Transverse colon (tissue), 3 donors: ENCODE measurements at regions not wholly inside any gene's neighbourhood (a gene's known extent, or its start where the extent isn't known, plus 50 kb on each side); places are given as distances from the start of the nearest gene placed in this dataset.

Experiments
- CTCF ChIP-seq, 5 experiments: fragments of 200-600 bp in 3 of 5; fragments of 450-650 bp in 2 of 5; sonication (generic) in 3 of 5; IDR thresholded peaks; 1 replicate in 2 of 5; 2 replicates in 3 of 5; pipeline ENCODE4 v1.5.1; 2016 to 2017; ENCODE audit warnings: antibody characterized with exemption in 5 of 5, inconsistent platforms in 3 of 5, mild to moderate bottlenecking in 2 of 5, moderate library complexity in 1 of 5
- EP300 ChIP-seq: sonication (generic); formaldehyde crosslinking; IDR thresholded peaks from one replicate; pipeline ENCODE4 v1.6.1; 2017; ENCODE audit warnings: antibody characterized with exemption, low read depth
- POLR2A ChIP-seq: fragments of 450-650 bp; IDR thresholded peaks from one replicate; pipeline ENCODE4 v1.6.1; 2016; ENCODE audit warnings: antibody characterized with exemption, mild to moderate bottlenecking, moderate library complexity

GRCh38 chr5:57665146-57665936, 182.7 kb upstream of the ACTBL2 start:
- no peak for TF ChIP-seq POLR2A
- TF ChIP-seq CTCF (IDR thresholded peaks at IDR 0.05), result no peak
- TF ChIP-seq EP300, result no peak
